ENCODE measurements at regions not wholly inside any gene's neighbourhood (a gene's known extent, or its start where the extent isn't known, plus 50 kb on each side); places are given as distances from the start of the nearest gene placed in this dataset.

DNA sequence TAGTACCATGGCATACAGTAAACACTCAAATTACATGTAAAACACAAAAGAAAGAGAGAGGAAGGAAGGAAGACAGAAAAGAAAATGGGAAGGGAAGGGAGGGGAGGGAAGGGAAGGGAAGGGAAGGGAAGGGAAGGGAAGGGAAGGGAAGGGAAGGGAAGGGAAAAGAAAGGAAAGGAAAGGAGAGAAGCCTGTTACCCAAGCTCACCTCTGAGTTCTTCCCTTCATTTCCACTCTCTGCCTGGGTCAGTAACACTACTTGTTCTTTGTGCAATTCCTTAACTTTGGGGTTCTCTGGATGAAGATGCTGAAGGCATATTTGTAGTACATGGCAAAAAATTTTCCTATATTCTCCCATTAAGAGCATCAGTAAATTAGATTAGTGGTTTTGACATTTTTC lies 241.0 kb downstream of the RAB28 start:
- ChIA-PET CTCF (no interaction called here), POLR2A (no interaction called here)
- H3K4me2 ChIP-seq, result no peak overlapping the region
- DNase-seq (ENCODE audit: low read depth in 1 of 2, low spot score in 1 of 2) (no peak), ATAC-seq (no peak), FAIRE-seq (no peak)
- H3K9me3 ChIP-seq, result no peaks in the 10 kb centered on the region
- H3K27ac ChIP-seq, result no peak overlapping the region
- H3K4me3 ChIP-seq, result no peak overlapping the region
- TF ChIP-seq CHD2 (IDR thresholded peaks at IDR 0.05; ENCODE audit: low read length, partially characterized antibody) (no peak), NPAS2 (CRISPR knock-in tag; IDR thresholded peaks at IDR 0.05; ENCODE audit: borderline replicate concordance) (no peak), SREBF2 (IDR thresholded peaks at IDR 0.05) (no peak), FOSB (CRISPR knock-in tag; IDR thresholded peaks at IDR 0.05) (no peak), KDM5A (IDR thresholded peaks at IDR 0.05) (no peak), MAFK (IDR thresholded peaks at IDR 0.05; ENCODE audit: partially characterized antibody) (no peak), PHF8 (IDR thresholded peaks at IDR 0.05; ENCODE audit: borderline replicate concordance, low read depth) (no peak), JUNB (IDR thresholded peaks at IDR 0.05) (no peak), CBX2 (IDR thresholded peaks at IDR 0.05; ENCODE audit: borderline replicate concordance, low read depth) (no peak), ESRRA (IDR thresholded peaks at IDR 0.05; ENCODE audit: borderline replicate concordance, low read length) (no peak), HOXB13 (CRISPR knock-in tag; IDR thresholded peaks at IDR 0.05; ENCODE audit: low read depth) (no peak), FOSL2 (IDR thresholded peaks at IDR 0.05) (no peak), FOSL2 (CRISPR knock-in tag; IDR thresholded peaks at IDR 0.05) (no peak), FOXS1 (CRISPR knock-in tag; IDR thresholded peaks at IDR 0.05) (no peak), RAD21 (conservative IDR thresholded peaks at IDR 0.05 in 1 of 2, IDR thresholded peaks at IDR 0.05 in 1 of 2) (no peak), HEYL (CRISPR knock-in tag; IDR thresholded peaks at IDR 0.05) (no peak)
- TF ChIP-seq, protein P1, sequence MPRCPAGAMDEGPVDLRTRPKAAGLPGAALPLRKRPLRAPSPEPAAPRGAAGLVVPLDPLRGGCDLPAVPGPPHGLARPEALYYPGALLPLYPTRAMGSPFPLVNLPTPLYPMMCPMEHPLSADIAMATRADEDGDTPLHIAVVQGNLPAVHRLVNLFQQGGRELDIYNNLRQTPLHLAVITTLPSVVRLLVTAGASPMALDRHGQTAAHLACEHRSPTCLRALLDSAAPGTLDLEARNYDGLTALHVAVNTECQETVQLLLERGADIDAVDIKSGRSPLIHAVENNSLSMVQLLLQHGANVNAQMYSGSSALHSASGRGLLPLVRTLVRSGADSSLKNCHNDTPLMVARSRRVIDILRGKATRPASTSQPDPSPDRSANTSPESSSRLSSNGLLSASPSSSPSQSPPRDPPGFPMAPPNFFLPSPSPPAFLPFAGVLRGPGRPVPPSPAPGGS (IDR thresholded peaks at IDR 0.05), result no peak
- TF ChIP-seq, protein P2, sequence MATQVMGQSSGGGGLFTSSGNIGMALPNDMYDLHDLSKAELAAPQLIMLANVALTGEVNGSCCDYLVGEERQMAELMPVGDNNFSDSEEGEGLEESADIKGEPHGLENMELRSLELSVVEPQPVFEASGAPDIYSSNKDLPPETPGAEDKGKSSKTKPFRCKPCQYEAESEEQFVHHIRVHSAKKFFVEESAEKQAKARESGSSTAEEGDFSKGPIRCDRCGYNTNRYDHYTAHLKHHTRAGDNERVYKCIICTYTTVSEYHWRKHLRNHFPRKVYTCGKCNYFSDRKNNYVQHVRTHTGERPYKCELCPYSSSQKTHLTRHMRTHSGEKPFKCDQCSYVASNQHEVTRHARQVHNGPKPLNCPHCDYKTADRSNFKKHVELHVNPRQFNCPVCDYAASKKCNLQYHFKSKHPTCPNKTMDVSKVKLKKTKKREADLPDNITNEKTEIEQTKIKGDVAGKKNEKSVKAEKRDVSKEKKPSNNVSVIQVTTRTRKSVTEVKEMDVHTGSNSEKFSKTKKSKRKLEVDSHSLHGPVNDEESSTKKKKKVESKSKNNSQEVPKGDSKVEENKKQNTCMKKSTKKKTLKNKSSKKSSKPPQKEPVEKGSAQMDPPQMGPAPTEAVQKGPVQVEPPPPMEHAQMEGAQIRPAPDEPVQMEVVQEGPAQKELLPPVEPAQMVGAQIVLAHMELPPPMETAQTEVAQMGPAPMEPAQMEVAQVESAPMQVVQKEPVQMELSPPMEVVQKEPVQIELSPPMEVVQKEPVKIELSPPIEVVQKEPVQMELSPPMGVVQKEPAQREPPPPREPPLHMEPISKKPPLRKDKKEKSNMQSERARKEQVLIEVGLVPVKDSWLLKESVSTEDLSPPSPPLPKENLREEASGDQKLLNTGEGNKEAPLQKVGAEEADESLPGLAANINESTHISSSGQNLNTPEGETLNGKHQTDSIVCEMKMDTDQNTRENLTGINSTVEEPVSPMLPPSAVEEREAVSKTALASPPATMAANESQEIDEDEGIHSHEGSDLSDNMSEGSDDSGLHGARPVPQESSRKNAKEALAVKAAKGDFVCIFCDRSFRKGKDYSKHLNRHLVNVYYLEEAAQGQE (IDR thresholded peaks at IDR 0.05), result no peak
- TF ChIP-seq, protein P3, sequence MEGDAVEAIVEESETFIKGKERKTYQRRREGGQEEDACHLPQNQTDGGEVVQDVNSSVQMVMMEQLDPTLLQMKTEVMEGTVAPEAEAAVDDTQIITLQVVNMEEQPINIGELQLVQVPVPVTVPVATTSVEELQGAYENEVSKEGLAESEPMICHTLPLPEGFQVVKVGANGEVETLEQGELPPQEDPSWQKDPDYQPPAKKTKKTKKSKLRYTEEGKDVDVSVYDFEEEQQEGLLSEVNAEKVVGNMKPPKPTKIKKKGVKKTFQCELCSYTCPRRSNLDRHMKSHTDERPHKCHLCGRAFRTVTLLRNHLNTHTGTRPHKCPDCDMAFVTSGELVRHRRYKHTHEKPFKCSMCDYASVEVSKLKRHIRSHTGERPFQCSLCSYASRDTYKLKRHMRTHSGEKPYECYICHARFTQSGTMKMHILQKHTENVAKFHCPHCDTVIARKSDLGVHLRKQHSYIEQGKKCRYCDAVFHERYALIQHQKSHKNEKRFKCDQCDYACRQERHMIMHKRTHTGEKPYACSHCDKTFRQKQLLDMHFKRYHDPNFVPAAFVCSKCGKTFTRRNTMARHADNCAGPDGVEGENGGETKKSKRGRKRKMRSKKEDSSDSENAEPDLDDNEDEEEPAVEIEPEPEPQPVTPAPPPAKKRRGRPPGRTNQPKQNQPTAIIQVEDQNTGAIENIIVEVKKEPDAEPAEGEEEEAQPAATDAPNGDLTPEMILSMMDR (IDR thresholded peaks at IDR 0.05), result no peak
- TF ChIP-seq, protein P4, sequence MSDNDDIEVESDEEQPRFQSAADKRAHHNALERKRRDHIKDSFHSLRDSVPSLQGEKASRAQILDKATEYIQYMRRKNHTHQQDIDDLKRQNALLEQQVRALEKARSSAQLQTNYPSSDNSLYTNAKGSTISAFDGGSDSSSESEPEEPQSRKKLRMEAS (IDR thresholded peaks at IDR 0.05), result no peak
- no peaks in the 10 kb centered on the region for H3K4me1 ChIP-seq

DNA sequence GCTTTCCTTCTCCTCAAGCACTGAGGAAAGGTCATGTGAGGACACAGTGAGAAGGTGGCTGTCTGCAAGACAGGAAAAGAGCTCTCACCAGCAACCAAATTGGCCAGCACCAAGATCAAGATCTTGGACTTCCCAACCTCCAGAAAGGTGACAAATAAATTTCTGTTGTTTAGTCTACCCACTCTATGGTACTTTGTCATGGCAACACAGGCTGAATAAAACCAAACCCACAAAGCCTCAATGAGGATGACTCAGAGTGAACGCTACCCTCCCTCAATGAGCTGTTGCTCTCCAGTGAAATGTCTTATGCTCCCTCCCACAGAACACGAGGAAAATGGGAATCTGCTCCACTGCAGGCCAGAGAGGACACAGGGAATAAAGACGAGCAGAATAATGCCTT lies 244.1 kb downstream of the RAB28 start:
- CTCF ChIA-PET, result no interaction called here
- no peak overlapping the region for H3K27ac ChIP-seq
- no peaks in the 10 kb centered on the region for H3K4me1 ChIP-seq
- 27% methylated on average over 3 of the region's 3 CpGs for whole genome bisulfite sequencing (ENCODE audit: missing lambda C conversion rate)
- DNase-seq (ENCODE audit: low read depth in 1 of 2, low spot score in 1 of 2), result no peak
- H3K9me3 ChIP-seq, result no peaks in the 10 kb centered on the region
- POLR2A ChIA-PET, result no interaction called here
- no peak for FAIRE-seq
- H3K4me3 ChIP-seq, result no peak overlapping the region
- ATAC-seq, result no peak
- H3K4me2 ChIP-seq, result no peak overlapping the region
- TF ChIP-seq NR3C1 (IDR thresholded peaks at IDR 0.05), result no peak
- TF ChIP-seq RAD21 (conservative IDR thresholded peaks at IDR 0.05 in 1 of 2, IDR thresholded peaks at IDR 0.05 in 1 of 2), result no peak
- TF ChIP-seq, protein P5, sequence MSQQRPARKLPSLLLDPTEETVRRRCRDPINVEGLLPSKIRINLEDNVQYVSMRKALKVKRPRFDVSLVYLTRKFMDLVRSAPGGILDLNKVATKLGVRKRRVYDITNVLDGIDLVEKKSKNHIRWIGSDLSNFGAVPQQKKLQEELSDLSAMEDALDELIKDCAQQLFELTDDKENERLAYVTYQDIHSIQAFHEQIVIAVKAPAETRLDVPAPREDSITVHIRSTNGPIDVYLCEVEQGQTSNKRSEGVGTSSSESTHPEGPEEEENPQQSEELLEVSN (IDR thresholded peaks at IDR 0.05; ENCODE audit: borderline replicate concordance, low read depth), result no peak
- TF ChIP-seq, protein P6, sequence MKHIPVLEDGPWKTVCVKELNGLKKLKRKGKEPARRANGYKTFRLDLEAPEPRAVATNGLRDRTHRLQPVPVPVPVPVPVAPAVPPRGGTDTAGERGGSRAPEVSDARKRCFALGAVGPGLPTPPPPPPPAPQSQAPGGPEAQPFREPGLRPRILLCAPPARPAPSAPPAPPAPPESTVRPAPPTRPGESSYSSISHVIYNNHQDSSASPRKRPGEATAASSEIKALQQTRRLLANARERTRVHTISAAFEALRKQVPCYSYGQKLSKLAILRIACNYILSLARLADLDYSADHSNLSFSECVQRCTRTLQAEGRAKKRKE (CRISPR knock-in tag; IDR thresholded peaks at IDR 0.05; ENCODE audit: low read depth), result no peak
- TF ChIP-seq, protein P3 (IDR thresholded peaks at IDR 0.05), result no peak
- no peak for TF ChIP-seq RCOR1 (IDR thresholded peaks at IDR 0.05; ENCODE audit: low read depth, low read length)
- no peak for TF ChIP-seq SREBF2 (IDR thresholded peaks at IDR 0.05)
- TF ChIP-seq CHD2 (IDR thresholded peaks at IDR 0.05; ENCODE audit: low read length, partially characterized antibody), result no peak
- TF ChIP-seq RFX5 (IDR thresholded peaks at IDR 0.05), result no peak
- no peak for TF ChIP-seq KDM5A (IDR thresholded peaks at IDR 0.05)
- TF ChIP-seq NPAS2 (CRISPR knock-in tag; IDR thresholded peaks at IDR 0.05; ENCODE audit: borderline replicate concordance), result no peak
- TF ChIP-seq MYC (IDR thresholded peaks at IDR 0.05; ENCODE audit: borderline replicate concordance, low read length), result no peak
- TF ChIP-seq CEBPB (IDR thresholded peaks at IDR 0.05), result no peak
- TF ChIP-seq RARB (CRISPR knock-in tag; IDR thresholded peaks at IDR 0.05), result no peak
